Caco-2 (cell line): ENCODE measurements at regions not wholly inside any gene's neighbourhood (a gene's known extent, or its start where the extent isn't known, plus 50 kb on each side); places are given as distances from the start of the nearest gene placed in this dataset.
"Not testable (repeated sequence)": the region's sequence is repeated elsewhere in the genome, so short reads cannot be mapped to it uniquely, and the experiment has no call there.

ENCODE experiments used
- BruUV-seq: library from RNA; stranded (reverse); fragments of 400-500 nt; replicated peaks from 2 replicates; lab custom pipeline; 2021; lab: Mats Ljungman, UMichigan
- CTCF ChIA-PET: fragments of 300-600 bp; sonication (Branson Sonifier 250); formaldehyde crosslinking; loops from one replicate; lab custom pipeline; 2022; ENCODE audit warnings: antibody characterized with exemption; lab: Charles Lee
- POLR2A ChIA-PET: fragments of 300-600 bp; sonication (Branson Sonifier 250); formaldehyde crosslinking; loops from one replicate; lab custom pipeline; 2022; ENCODE audit warnings: antibody characterized with exemption; lab: Charles Lee
- DNase-seq, 2 experiments: peaks; one replicate each; pipeline versions ENCODE4 v3.0.0 to v3.0.0-alpha.2; 2020 to 2022
- H3K27me3 ChIP-seq: replicated peaks from 2 replicates; pipeline ENCODE4 v1.6.0; 2011; ENCODE audit warnings: low read length; ENCODE audit not compliant: control insufficient read depth, insufficient read depth
- H3K36me3 ChIP-seq: 2 replicates; pipeline ENCODE4 v1.5.1; 2011; ENCODE audit warnings: low read length; ENCODE audit not compliant: control insufficient read depth, insufficient read depth
- H3K4me1 ChIP-seq: fragments of 250-450 bp; sonication (Bioruptor Pico); 2 replicates; pipeline ENCODE4 v1.5.1; 2020; ENCODE audit warnings: mild to moderate bottlenecking
- H3K4me3 ChIP-seq: 2 replicates; pipeline ENCODE4 v1.5.1; 2011; ENCODE audit warnings: low read depth, mild to moderate bottlenecking, control low read depth, low read length
- H3K9me3 ChIP-seq: fragments of 250-450 bp; sonication (Bioruptor Pico); 2 replicates; pipeline ENCODE4 v1.5.1; 2020; ENCODE audit warnings: mild to moderate bottlenecking, moderate library complexity
- H3K27ac Mint-ChIP-seq: one replicate; pipeline ENCODE4 v1.8.0; 2022; ENCODE audit warnings: mixed read lengths; ENCODE audit not compliant: unreplicated experiment
- H3K27me3 Mint-ChIP-seq: one replicate; pipeline ENCODE4 v1.8.0; 2022; ENCODE audit warnings: mixed read lengths; ENCODE audit not compliant: insufficient read depth, unreplicated experiment
- H3K36me3 Mint-ChIP-seq: one replicate; pipeline ENCODE4 v1.8.0; 2022; ENCODE audit warnings: mild to moderate bottlenecking, mixed read lengths; ENCODE audit not compliant: insufficient read depth, unreplicated experiment
- H3K4me1 Mint-ChIP-seq: one replicate; pipeline ENCODE4 v1.8.0; 2022; ENCODE audit warnings: low read depth, mixed read lengths; ENCODE audit not compliant: unreplicated experiment
- H3K4me3 Mint-ChIP-seq: one replicate; pipeline ENCODE4 v1.8.0; 2022; ENCODE audit warnings: mild to moderate bottlenecking, moderate library complexity, mixed read lengths; ENCODE audit not compliant: unreplicated experiment
- H3K9me3 Mint-ChIP-seq: one replicate; pipeline ENCODE4 v1.8.0; 2022; ENCODE audit warnings: mixed read lengths; ENCODE audit not compliant: unreplicated experiment
- intact Hi-C: fragments of 100-400 bp; cut with micrococcal nuclease; formaldehyde crosslinking; loops from one replicate; pipeline ENCODE4 v1.10.0; 2022; ENCODE audit not compliant: unreplicated experiment
- TF ChIP-seq, protein P1 (sequence below), 2 experiments: fragments of 200-600 bp in 1 of 2; IDR thresholded peaks; 1 replicate in 1 of 2; 2 replicates in 1 of 2; pipeline versions ENCODE4 v1.5.1 to v1.8.0; 2011 to 2022; ENCODE audit warnings: antibody characterized with exemption in 1 of 2, control low read depth in 1 of 2, inconsistent platforms in 1 of 2, low read depth in 1 of 2, low read length in 1 of 2, mild to moderate bottlenecking in 1 of 2, moderate library complexity in 1 of 2; ENCODE audit not compliant: insufficient read depth in 1 of 2, severe bottlenecking in 1 of 2, unreplicated experiment in 1 of 2

- TF ChIP-seq, protein P1, sequence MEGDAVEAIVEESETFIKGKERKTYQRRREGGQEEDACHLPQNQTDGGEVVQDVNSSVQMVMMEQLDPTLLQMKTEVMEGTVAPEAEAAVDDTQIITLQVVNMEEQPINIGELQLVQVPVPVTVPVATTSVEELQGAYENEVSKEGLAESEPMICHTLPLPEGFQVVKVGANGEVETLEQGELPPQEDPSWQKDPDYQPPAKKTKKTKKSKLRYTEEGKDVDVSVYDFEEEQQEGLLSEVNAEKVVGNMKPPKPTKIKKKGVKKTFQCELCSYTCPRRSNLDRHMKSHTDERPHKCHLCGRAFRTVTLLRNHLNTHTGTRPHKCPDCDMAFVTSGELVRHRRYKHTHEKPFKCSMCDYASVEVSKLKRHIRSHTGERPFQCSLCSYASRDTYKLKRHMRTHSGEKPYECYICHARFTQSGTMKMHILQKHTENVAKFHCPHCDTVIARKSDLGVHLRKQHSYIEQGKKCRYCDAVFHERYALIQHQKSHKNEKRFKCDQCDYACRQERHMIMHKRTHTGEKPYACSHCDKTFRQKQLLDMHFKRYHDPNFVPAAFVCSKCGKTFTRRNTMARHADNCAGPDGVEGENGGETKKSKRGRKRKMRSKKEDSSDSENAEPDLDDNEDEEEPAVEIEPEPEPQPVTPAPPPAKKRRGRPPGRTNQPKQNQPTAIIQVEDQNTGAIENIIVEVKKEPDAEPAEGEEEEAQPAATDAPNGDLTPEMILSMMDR (IDR thresholded peaks at IDR 0.05; ENCODE audit: insufficient read depth in 1 of 2, low read depth in 1 of 2, low read length in 1 of 2, severe bottlenecking in 1 of 2, unreplicated experiment in 1 of 2), result no peak
- intact Hi-C loops, result no loop called here
- no peaks in the 10 kb centered on the region for H3K4me1 Mint-ChIP-seq
- H3K4me1 ChIP-seq, result no peaks in the 10 kb centered on the region
- ChIA-PET CTCF (no interaction called here), POLR2A (no interaction called here)
- H3K4me3 Mint-ChIP-seq, result no peak overlapping the region
- H3K4me3 ChIP-seq, result no peak overlapping the region
- no peaks in the 10 kb centered on the region for H3K9me3 ChIP-seq
- peaks cover 3% of the 10 kb centered on the region for H3K27me3 Mint-ChIP-seq
- no peaks in the 10 kb centered on the region for H3K36me3 ChIP-seq
- H3K9me3 Mint-ChIP-seq, result peaks cover 6% of the 10 kb centered on the region
- DNase-seq, result no peak
- no peak overlapping the region for H3K27ac Mint-ChIP-seq
- H3K36me3 Mint-ChIP-seq, result no peaks in the 10 kb centered on the region
- no TSS peak for BruUV-seq
- H3K27me3 ChIP-seq, result no peaks in the 10 kb centered on the region; the same call in 1 of the 2 replicates
Observed at GRCh38 chr16:13733561-13733960, 186.4 kb upstream of the ERCC4 start.

DNA sequence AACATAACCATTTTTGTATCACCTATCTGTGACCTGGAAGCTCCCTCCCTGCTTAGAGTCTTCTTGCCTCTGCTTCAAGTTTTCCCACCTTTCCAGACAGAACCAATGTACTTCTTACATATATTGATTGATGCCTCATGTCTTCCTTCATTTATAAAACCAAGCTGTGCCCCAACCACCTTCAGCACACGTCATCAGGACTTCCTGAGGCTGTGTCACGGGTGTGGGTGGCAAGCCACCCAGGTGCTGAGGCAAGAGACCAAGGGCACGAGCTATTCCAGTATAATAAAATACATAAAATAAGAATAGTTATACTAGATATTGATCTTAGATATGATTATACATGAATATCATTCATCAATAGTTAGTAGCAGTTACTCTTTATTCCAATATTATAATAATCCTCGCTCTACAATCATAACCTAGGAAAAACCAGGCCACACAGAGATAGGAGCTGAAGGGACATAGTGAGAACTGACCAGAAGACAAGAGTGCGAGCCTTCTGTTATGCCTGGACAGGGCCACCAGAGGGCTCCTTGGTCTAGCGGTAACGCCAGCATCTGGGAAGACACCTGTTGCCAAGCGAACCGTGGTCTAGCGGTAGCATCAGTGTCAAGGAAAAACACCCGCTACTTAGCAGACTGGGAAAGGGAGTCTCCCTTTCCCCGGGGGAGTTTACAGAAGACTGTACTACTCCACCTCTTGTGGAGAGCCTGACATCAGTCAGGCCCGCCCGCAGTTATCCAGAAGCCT lies 180.2 kb upstream of the ERCC4 start:
- H3K4me3 ChIP-seq, H3K4me1 ChIP-seq, H3K9me3 Mint-ChIP-seq, BruUV-seq, CTCF ChIA-PET, H3K27me3 ChIP-seq, H3K27me3 Mint-ChIP-seq, H3K4me3 Mint-ChIP-seq, intact Hi-C loops, H3K27ac Mint-ChIP-seq, DNase-seq, H3K9me3 ChIP-seq, H3K36me3 Mint-ChIP-seq, POLR2A ChIA-PET, H3K4me1 Mint-ChIP-seq, H3K36me3 ChIP-seq: not testable (repeated sequence)

DNA sequence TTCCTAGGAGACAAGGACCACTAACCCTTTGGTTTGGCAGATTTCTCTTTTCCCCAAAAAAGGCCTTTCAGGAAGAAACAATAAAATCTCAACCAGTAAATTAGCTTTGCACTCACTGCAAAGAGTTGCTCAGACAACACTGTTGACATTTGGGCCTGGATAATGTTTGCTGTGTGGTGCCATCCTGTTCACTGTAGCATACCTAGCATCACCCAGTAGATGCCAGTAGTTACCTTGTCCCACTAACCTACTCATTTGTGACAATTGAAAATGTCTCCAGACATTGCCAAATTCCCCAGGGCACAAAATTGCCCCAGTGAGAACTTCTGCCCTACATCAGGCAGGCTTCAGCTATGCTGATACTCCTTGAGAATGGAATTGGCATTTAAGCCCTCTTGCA lies 177.0 kb upstream of the ERCC4 start:
- no peak overlapping the region for H3K4me3 ChIP-seq
- ChIA-PET POLR2A (no interaction called here), CTCF (interaction anchor here (0.6 kb wide), 1 partner anchor 1275 kb away, joined by 4 read pairs; no protein-coding TSS in a partner anchor)
- no peaks in the 10 kb centered on the region for H3K36me3 Mint-ChIP-seq
- H3K4me1 Mint-ChIP-seq, result no peaks in the 10 kb centered on the region
- H3K27me3 ChIP-seq, result no peaks in the 10 kb centered on the region
- H3K4me3 Mint-ChIP-seq, result no peak overlapping the region
- H3K4me1 ChIP-seq, result no peaks in the 10 kb centered on the region
- no peaks in the 10 kb centered on the region for H3K36me3 ChIP-seq
- no peaks in the 10 kb centered on the region for H3K9me3 ChIP-seq
- no peak for DNase-seq
- intact Hi-C loops, result no loop called here
- peaks cover 9% of the 10 kb centered on the region for H3K9me3 Mint-ChIP-seq
- H3K27me3 Mint-ChIP-seq, result peaks cover 11% of the 10 kb centered on the region
- BruUV-seq, result no TSS peak
- H3K27ac Mint-ChIP-seq, result no peak overlapping the region
- TF ChIP-seq, protein P1 (IDR thresholded peaks at IDR 0.05; ENCODE audit: insufficient read depth in 1 of 2, low read depth in 1 of 2, low read length in 1 of 2, severe bottlenecking in 1 of 2, unreplicated experiment in 1 of 2), result no peak
